ENCODE measurements at regions not wholly inside any gene's neighbourhood (a gene's known extent, or its start where the extent isn't known, plus 50 kb on each side); places are given as distances from the start of the nearest gene placed in this dataset.
A peak's percentile ranks its signal among the peaks of the same experiment; 100 is the strongest.

DNA sequence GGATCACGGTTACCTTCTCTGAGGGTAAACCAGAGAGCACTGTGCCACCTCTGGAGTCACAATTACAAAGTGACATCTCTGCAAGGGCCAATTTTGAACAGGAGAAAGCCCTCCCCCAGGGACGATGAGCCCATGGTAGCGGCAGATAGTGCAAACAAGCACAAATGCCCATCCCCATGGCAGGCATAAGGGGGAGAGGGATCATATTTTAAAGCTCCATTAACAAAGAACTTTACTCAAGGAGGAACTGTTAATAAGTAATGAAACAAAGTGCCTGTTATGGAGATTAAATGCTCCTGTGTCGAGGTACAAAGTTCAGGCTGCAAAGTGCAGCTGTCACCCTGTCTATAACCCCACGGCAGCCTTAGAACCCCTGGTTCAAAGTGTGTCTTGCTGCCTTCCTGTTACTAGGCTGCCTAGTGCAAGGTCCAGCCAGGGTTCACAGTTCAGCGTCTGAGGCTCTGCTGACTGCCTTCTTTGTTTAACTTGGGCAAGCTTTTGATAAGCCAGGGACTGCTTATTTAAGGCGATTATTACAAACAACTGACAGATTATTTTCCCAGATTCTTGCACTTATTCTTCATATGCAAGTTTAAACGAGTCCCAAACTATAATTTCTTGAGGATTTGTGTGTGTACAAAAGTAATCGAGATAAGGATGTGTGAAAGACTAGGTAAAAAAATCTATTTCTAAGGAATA is 75.7 kb upstream of the NRIP1 start (continued):
- no peak for TF ChIP-seq MAF1 (CRISPR knock-in tag; IDR thresholded peaks at IDR 0.05; ENCODE audit: borderline replicate concordance)
- no peak for TF ChIP-seq ZNF256 (CRISPR knock-in tag; conservative IDR thresholded peaks at IDR 0.05)
- TF ChIP-seq ZNF777 (CRISPR knock-in tag; IDR thresholded peaks at IDR 0.05) = no peak
- peak; percentile 99 for TF ChIP-seq TRIM24 (CRISPR knock-in tag; IDR thresholded peaks at IDR 0.05)
- peak; percentile 69 for TF ChIP-seq CCAR2 (optimal IDR thresholded peaks at IDR 0.05; ENCODE audit: low read depth, low read length)
- no peak for TF ChIP-seq XBP1 (CRISPR knock-in tag; IDR thresholded peaks at IDR 0.05)
- no peak for TF ChIP-seq SRY (CRISPR knock-in tag; IDR thresholded peaks at IDR 0.05)
- TF ChIP-seq REL (CRISPR knock-in tag; conservative IDR thresholded peaks at IDR 0.05) = no peak
- TF ChIP-seq ZBTB7A (CRISPR knock-in tag; IDR thresholded peaks at IDR 0.05) = no peak
- TF ChIP-seq FOSL1 (CRISPR knock-in tag; IDR thresholded peaks at IDR 0.05; ENCODE audit: borderline replicate concordance) = peak; percentile 51; the same call in 1 of the 2 replicates
- TF ChIP-seq, protein P1, sequence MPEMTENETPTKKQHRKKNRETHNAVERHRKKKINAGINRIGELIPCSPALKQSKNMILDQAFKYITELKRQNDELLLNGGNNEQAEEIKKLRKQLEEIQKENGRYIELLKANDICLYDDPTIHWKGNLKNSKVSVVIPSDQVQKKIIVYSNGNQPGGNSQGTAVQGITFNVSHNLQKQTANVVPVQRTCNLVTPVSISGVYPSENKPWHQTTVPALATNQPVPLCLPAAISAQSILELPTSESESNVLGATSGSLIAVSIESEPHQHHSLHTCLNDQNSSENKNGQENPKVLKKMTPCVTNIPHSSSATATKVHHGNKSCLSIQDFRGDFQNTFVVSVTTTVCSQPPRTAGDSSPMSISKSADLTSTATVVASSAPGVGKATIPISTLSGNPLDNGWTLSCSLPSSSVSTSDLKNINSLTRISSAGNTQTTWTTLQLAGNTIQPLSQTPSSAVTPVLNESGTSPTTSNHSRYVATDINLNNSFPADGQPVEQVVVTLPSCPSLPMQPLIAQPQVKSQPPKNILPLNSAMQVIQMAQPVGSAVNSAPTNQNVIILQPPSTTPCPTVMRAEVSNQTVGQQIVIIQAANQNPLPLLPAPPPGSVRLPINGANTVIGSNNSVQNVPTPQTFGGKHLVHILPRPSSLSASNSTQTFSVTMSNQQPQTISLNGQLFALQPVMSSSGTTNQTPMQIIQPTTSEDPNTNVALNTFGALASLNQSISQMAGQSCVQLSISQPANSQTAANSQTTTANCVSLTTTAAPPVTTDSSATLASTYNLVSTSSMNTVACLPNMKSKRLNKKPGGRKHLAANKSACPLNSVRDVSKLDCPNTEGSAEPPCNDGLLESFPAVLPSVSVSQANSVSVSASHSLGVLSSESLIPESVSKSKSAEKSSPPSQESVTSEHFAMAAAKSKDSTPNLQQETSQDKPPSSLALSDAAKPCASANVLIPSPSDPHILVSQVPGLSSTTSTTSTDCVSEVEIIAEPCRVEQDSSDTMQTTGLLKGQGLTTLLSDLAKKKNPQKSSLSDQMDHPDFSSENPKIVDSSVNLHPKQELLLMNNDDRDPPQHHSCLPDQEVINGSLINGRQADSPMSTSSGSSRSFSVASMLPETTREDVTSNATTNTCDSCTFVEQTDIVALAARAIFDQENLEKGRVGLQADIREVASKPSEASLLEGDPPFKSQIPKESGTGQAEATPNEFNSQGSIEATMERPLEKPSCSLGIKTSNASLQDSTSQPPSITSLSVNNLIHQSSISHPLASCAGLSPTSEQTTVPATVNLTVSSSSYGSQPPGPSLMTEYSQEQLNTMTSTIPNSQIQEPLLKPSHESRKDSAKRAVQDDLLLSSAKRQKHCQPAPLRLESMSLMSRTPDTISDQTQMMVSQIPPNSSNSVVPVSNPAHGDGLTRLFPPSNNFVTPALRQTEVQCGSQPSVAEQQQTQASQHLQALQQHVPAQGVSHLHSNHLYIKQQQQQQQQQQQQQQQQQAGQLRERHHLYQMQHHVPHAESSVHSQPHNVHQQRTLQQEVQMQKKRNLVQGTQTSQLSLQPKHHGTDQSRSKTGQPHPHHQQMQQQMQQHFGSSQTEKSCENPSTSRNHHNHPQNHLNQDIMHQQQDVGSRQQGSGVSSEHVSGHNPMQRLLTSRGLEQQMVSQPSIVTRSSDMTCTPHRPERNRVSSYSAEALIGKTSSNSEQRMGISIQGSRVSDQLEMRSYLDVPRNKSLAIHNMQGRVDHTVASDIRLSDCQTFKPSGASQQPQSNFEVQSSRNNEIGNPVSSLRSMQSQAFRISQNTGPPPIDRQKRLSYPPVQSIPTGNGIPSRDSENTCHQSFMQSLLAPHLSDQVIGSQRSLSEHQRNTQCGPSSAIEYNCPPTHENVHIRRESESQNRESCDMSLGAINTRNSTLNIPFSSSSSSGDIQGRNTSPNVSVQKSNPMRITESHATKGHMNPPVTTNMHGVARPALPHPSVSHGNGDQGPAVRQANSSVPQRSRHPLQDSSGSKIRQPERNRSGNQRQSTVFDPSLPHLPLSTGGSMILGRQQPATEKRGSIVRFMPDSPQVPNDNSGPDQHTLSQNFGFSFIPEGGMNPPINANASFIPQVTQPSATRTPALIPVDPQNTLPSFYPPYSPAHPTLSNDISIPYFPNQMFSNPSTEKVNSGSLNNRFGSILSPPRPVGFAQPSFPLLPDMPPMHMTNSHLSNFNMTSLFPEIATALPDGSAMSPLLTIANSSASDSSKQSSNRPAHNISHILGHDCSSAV (CRISPR knock-in tag; IDR thresholded peaks at IDR 0.05; ENCODE audit: borderline replicate concordance) = no peak
- no peak for TF ChIP-seq MATR3 (CRISPR knock-in tag; IDR thresholded peaks at IDR 0.05)
- peak; percentile 93 for TF ChIP-seq MED8 (CRISPR knock-in tag; IDR thresholded peaks at IDR 0.05; ENCODE audit: insufficient replicate concordance)
- 0 out of 2 replicates have a peak, but pooled peaks have one; percentile 31 for TF ChIP-seq SMARCE1 (IDR thresholded peaks at IDR 0.05; ENCODE audit: borderline replicate concordance)
- TF ChIP-seq ZNF713 (CRISPR knock-in tag; IDR thresholded peaks at IDR 0.05) = no peak
- TF ChIP-seq E2F5 (CRISPR knock-in tag; conservative IDR thresholded peaks at IDR 0.05) = no peak
- TF ChIP-seq CCDC6 (CRISPR knock-in tag; IDR thresholded peaks at IDR 0.05) = peak; percentile 77
- peak; percentile 75 for TF ChIP-seq ZBTB43 (CRISPR knock-in tag; conservative IDR thresholded peaks at IDR 0.05)
- TF ChIP-seq POLR2G (IDR thresholded peaks at IDR 0.05; ENCODE audit: low read depth, low read length) = peak; percentile 67
- no peak for TF ChIP-seq ZNF550 (CRISPR knock-in tag; IDR thresholded peaks at IDR 0.05; ENCODE audit: borderline replicate concordance)
- peak; percentile 89 for TF ChIP-seq ZNF605 (CRISPR knock-in tag; IDR thresholded peaks at IDR 0.05)
- TF ChIP-seq STAT5B (CRISPR knock-in tag; IDR thresholded peaks at IDR 0.05) = peak; percentile 56; the same call in 1 of the 2 replicates
